ENCODE measurements at regions not wholly inside any gene's neighbourhood (a gene's known extent, or its start where the extent isn't known, plus 50 kb on each side); places are given as distances from the start of the nearest gene placed in this dataset.

DNA sequence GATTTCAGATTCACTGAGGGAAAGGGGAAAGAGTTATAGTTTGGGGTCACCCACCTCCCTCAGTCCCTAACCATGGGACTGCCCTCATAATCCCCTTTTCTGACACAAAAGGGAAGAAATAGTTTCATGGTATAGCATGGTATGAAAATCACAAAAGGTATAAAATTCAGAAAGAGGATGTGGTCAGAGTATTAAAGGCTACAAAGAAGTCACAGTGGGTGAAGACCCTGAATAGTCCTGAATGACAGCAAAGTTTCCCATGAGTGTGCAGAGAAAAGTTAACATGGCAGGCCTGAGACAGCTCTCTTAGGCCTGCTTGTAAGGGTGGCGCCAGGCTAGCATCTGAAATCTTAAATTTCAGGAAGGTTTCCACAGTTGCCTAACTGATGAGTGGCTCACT lies 290.6 kb upstream of the ZNF608 start:
- Histone ChIP-seq H3K27ac (ENCODE audit: low read depth, low read length) (no peak overlapping the region), H3K36me3 (ENCODE audit: control insufficient read depth, insufficient read depth, low read length) (no peaks in the 10 kb centered on the region), H3K4me1 (ENCODE audit: control insufficient read depth, insufficient read depth, low read length) (peaks cover 5% of the 10 kb centered on the region), H3K9me3 (ENCODE audit: control insufficient read depth, low read length) (no peaks in the 10 kb centered on the region), H3K27me3 (ENCODE audit: control insufficient read depth, insufficient read depth, low read length, poor library complexity, severe bottlenecking) (peaks cover 9% of the 10 kb centered on the region), H3K9ac (ENCODE audit: extremely low read depth, low read length, poor library complexity, severe bottlenecking) (no peak overlapping the region), H3K4me3 (ENCODE audit: low read length) (no peak overlapping the region)
- peaks cover 3% of the 10 kb centered on the region for H3K27me3 Mint-ChIP-seq (ENCODE audit: insufficient read depth)
- TF ChIP-seq, protein P1, sequence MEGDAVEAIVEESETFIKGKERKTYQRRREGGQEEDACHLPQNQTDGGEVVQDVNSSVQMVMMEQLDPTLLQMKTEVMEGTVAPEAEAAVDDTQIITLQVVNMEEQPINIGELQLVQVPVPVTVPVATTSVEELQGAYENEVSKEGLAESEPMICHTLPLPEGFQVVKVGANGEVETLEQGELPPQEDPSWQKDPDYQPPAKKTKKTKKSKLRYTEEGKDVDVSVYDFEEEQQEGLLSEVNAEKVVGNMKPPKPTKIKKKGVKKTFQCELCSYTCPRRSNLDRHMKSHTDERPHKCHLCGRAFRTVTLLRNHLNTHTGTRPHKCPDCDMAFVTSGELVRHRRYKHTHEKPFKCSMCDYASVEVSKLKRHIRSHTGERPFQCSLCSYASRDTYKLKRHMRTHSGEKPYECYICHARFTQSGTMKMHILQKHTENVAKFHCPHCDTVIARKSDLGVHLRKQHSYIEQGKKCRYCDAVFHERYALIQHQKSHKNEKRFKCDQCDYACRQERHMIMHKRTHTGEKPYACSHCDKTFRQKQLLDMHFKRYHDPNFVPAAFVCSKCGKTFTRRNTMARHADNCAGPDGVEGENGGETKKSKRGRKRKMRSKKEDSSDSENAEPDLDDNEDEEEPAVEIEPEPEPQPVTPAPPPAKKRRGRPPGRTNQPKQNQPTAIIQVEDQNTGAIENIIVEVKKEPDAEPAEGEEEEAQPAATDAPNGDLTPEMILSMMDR (conservative IDR thresholded peaks at IDR 0.05), result no peak
- H3K27ac Mint-ChIP-seq, result no peak overlapping the region
- H3K36me3 Mint-ChIP-seq (ENCODE audit: low read depth), result no peaks in the 10 kb centered on the region
- H3K9me3 Mint-ChIP-seq, result no peaks in the 10 kb centered on the region
- 95 to 100% methylated on average over 1 of the region's 1 CpG for WGBS, 2 experiments (ENCODE audit: insufficient coverage in 1 of 2, insufficient read length in 1 of 2)
- no peak overlapping the region for H3K4me3 Mint-ChIP-seq
- H3K4me1 Mint-ChIP-seq, result peaks cover 28% of the 10 kb centered on the region
- DNase-seq, result no peak

GRCh38 chr5:125037530-125037929 lies 291.1 kb upstream of the ZNF608 start:
- TF ChIP-seq, protein P1 (conservative IDR thresholded peaks at IDR 0.05), result no peak
- H3K9me3 ChIP-seq (ENCODE audit: control insufficient read depth, low read length), result no peaks in the 10 kb centered on the region
- Mint-ChIP-seq H3K27ac (no peak overlapping the region), H3K4me3 (no peak overlapping the region), H3K36me3 (ENCODE audit: low read depth) (no peaks in the 10 kb centered on the region), H3K27me3 (ENCODE audit: insufficient read depth) (peaks cover 3% of the 10 kb centered on the region), H3K4me1 (peaks cover 33% of the 10 kb centered on the region), H3K9me3 (no peaks in the 10 kb centered on the region)
- H3K36me3 ChIP-seq (ENCODE audit: control insufficient read depth, insufficient read depth, low read length), result no peaks in the 10 kb centered on the region
- peaks cover 5% of the 10 kb centered on the region for H3K4me1 ChIP-seq (ENCODE audit: control insufficient read depth, insufficient read depth, low read length)
- H3K9ac ChIP-seq (ENCODE audit: extremely low read depth, low read length, poor library complexity, severe bottlenecking), result no peak overlapping the region
- H3K27me3 ChIP-seq (ENCODE audit: control insufficient read depth, insufficient read depth, low read length, poor library complexity, severe bottlenecking), result peaks cover 9% of the 10 kb centered on the region
- DNase-seq, result no peak
- H3K27ac ChIP-seq (ENCODE audit: low read depth, low read length), result no peak overlapping the region
- WGBS, 2 experiments (ENCODE audit: insufficient coverage in 1 of 2, insufficient read length in 1 of 2), result 95 to 100% methylated on average over 7 of the region's 7 CpGs
- H3K4me3 ChIP-seq (ENCODE audit: low read length), result no peak overlapping the region

DNA sequence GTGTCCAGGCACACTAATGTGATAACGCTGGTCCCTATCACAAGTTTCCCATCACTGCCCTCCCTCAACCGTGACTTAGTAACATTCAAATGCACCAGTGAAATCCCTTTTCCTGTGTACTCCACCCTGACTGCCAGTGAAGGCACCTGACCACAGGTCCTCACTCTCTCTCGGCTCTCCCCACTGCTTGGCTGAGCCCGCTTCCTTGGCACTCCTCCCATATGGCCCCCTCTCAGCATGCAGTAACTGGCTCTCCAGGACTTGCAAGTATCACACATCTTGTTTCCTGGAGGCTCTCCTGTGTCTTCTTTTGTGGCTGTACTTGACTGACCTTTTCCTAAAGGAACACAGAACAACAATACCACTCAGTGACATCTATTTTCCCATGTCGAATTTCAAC lies 292.0 kb upstream of the ZNF608 start:
- Histone ChIP-seq H3K27ac (ENCODE audit: low read depth, low read length) (no peak overlapping the region), H3K27me3 (ENCODE audit: control insufficient read depth, insufficient read depth, low read length, poor library complexity, severe bottlenecking) (peaks cover 6% of the 10 kb centered on the region), H3K4me3 (ENCODE audit: low read length) (no peak overlapping the region), H3K9me3 (ENCODE audit: control insufficient read depth, low read length) (no peaks in the 10 kb centered on the region), H3K36me3 (ENCODE audit: control insufficient read depth, insufficient read depth, low read length) (no peaks in the 10 kb centered on the region), H3K9ac (ENCODE audit: extremely low read depth, low read length, poor library complexity, severe bottlenecking) (no peak overlapping the region), H3K4me1 (ENCODE audit: control insufficient read depth, insufficient read depth, low read length) (peaks cover 5% of the 10 kb centered on the region)
- Mint-ChIP-seq H3K27ac (no peak overlapping the region), H3K27me3 (ENCODE audit: insufficient read depth) (peaks cover 3% of the 10 kb centered on the region), H3K36me3 (ENCODE audit: low read depth) (no peaks in the 10 kb centered on the region), H3K4me3 (no peak overlapping the region), H3K9me3 (no peaks in the 10 kb centered on the region), H3K4me1 (peaks cover 34% of the 10 kb centered on the region)
- no peak for DNase-seq
- TF ChIP-seq, protein P1 (conservative IDR thresholded peaks at IDR 0.05), result no peak
- 81 to 93% methylated on average over 5 of the region's 5 CpGs for WGBS, 2 experiments (ENCODE audit: insufficient coverage in 1 of 2, insufficient read length in 1 of 2)
